Cerebellar nuclear complex (tissue), 1 donor: ENCODE measurements at regions not wholly inside any gene's neighbourhood (a gene's known extent, or its start where the extent isn't known, plus 50 kb on each side); places are given as distances from the start of the nearest gene placed in this dataset.

ENCODE experiments used
- DNase-seq, 2 experiments: peaks; one replicate each; lab custom pipeline; 2025; lab: John Stamatoyannopoulos, UW

- DNase-seq = no peak
These were observed 89.0 kb upstream of the PTPRR start for GRCh38 chr12:71009430-71010142.

- no peak for DNase-seq
These were observed 88.1 kb upstream of the PTPRR start for GRCh38 chr12:71008616-71009015.

GRCh38 chr12:71007781-71008404 is 87.4 kb upstream of the PTPRR start:
- DNase-seq = no peak

- no peak for DNase-seq
These were observed 86.5 kb upstream of the PTPRR start for GRCh38 chr12:71007020-71007419.

GRCh38 chr12:71005166-71005565 is 84.6 kb upstream of the PTPRR start:
- no peak for DNase-seq

- no peak for DNase-seq
These were observed 84.0 kb upstream of the PTPRR start for GRCh38 chr12:71004578-71004977.

GRCh38 chr12:71000748-71001147 is 80.2 kb upstream of the PTPRR start:
- no peak for DNase-seq

- DNase-seq = no peak
These were observed 79.7 kb upstream of the PTPRR start for GRCh38 chr12:71000255-71000654.

GRCh38 chr12:70994217-70994788 is 73.8 kb upstream of the PTPRR start:
- DNase-seq = no peak

- no peak for DNase-seq
These were observed 68.7 kb upstream of the PTPRR start for GRCh38 chr12:70989232-70989631.

GRCh38 chr12:70985850-70986249 is 65.3 kb upstream of the PTPRR start:
- no peak for DNase-seq

GRCh38 chr12:70983692-70984091 is 63.2 kb upstream of the PTPRR start:
- no peak for DNase-seq

- DNase-seq = no peak
These were observed 62.5 kb upstream of the PTPRR start for GRCh38 chr12:70982991-70983390.

- no peak for DNase-seq
These were observed 61.7 kb upstream of the PTPRR start for GRCh38 chr12:70982286-70982685.

- DNase-seq = no peak
These were observed 50.7 kb upstream of the PTPRR start for GRCh38 chr12:70971001-70971794.
